GM12874 (cell line): ENCODE measurements at regions not wholly inside any gene's neighbourhood (a gene's known extent, or its start where the extent isn't known, plus 50 kb on each side); places are given as distances from the start of the nearest gene placed in this dataset.

Experiments
- TF ChIP-seq, protein P1 (sequence below): IDR thresholded peaks from 2 replicates; pipeline ENCODE4 v1.5.1; 2011; ENCODE audit warnings: low read depth, mild to moderate bottlenecking, control low read depth, low read length, moderate library complexity; ENCODE audit not compliant: insufficient read depth

DNA sequence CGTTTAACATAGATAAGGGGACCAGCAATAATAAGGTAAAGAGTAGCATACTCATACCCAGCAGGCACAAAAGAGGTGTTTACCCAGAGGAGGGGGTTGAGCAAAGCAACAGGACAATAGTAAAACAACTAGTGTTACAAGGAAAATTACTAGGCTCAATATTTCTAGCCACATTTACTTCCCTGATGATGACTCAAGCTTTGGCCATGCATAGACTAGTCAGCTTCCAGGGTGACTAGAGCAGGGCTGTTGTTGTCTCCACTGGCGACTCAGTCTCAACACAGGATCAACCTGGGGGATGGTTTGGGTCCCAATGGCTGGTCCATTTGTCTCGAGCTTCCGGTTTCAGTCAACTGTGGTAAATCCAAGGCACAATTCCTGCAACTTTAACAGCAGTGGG is 217.7 kb upstream of the KCND2 start:
- TF ChIP-seq, protein P1, sequence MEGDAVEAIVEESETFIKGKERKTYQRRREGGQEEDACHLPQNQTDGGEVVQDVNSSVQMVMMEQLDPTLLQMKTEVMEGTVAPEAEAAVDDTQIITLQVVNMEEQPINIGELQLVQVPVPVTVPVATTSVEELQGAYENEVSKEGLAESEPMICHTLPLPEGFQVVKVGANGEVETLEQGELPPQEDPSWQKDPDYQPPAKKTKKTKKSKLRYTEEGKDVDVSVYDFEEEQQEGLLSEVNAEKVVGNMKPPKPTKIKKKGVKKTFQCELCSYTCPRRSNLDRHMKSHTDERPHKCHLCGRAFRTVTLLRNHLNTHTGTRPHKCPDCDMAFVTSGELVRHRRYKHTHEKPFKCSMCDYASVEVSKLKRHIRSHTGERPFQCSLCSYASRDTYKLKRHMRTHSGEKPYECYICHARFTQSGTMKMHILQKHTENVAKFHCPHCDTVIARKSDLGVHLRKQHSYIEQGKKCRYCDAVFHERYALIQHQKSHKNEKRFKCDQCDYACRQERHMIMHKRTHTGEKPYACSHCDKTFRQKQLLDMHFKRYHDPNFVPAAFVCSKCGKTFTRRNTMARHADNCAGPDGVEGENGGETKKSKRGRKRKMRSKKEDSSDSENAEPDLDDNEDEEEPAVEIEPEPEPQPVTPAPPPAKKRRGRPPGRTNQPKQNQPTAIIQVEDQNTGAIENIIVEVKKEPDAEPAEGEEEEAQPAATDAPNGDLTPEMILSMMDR: no peak

DNA sequence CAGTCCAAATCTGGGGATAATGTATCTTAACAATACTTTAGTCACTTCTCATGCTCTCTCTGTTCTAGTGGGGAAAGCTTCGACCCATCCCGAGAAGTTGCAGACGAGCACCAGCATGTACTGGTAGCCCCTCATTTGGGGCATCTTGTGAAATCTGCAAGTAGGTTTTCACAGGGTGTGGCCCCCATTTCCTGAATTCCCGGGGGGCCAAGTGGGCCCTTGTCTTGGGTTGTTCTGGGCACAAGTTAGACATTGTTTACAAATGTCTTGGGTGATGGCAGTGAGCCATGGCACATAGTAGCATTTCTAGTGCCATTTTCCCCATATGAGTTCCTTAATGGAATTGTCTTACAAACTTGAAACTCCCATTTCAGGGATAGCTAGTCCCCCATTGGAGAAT is 216.7 kb upstream of the KCND2 start:
- TF ChIP-seq, protein P1: no peak

- TF ChIP-seq, protein P1: no peak
These were observed 213.3 kb upstream of the KCND2 start for GRCh38 chr7:120059641-120060040.

GRCh38 chr7:120060281-120060680 is 212.7 kb upstream of the KCND2 start:
- TF ChIP-seq, protein P1: no peak

GRCh38 chr7:120060875-120061274 is 212.1 kb upstream of the KCND2 start:
- TF ChIP-seq, protein P1: no peak

DNA sequence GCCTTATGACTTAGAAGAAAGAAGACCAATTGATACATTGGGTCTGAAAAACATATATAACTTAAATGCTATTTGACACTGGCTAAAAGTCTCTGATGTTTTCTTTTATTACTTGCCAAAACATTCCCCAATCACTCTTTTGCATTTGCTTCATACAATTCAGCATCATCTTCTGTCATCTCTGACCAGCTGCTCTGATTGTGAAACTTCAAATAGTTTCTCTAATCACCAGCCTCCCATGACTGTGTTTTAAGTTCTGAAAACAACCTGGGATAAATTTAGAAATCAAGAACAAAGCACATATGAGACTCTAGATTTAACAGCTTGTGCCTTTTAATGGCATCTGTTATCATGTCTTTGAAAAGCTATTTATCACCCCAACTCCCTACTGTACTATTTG is 208.4 kb upstream of the KCND2 start:
- TF ChIP-seq, protein P1: no peak

GRCh38 chr7:120070201-120070600 is 202.8 kb upstream of the KCND2 start:
- TF ChIP-seq, protein P1: no peak

DNA sequence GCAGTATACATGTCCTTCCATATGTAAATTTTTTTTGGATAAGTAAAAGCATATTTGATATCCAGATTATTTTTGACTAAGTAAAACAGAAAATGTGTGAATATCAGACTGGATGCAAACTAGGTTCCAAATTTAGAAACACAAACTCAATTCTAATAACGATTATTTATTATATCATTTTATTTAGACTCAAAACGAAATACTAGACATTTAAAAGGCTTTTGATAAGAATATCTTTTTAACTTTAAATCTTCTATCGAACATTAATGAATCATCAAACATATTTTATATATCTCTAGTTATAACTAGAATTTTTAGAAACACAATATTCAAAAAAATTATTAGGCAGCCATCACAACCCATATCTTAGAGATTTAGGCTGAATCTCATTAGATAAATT is 195.2 kb upstream of the KCND2 start:
- TF ChIP-seq, protein P1: no peak
